ENCODE measurements at regions not wholly inside any gene's neighbourhood (a gene's known extent, or its start where the extent isn't known, plus 50 kb on each side); places are given as distances from the start of the nearest gene placed in this dataset.

GRCh38 chr18:76566987-76567386 is 71.9 kb upstream of the ZNF516 start:
- Mint-ChIP-seq H3K9me3 (no peaks in the 10 kb centered on the region), H3K27me3 (ENCODE audit: low read depth) (peaks cover 16% of the 10 kb centered on the region), H3K4me1 (peaks cover 24 to 30% of the 10 kb centered on the region in 2 experiments), H3K4me3 (no peak overlapping the region), H3K36me3 (ENCODE audit: insufficient read depth in 1 of 3, low read depth in 3 of 3) (no peaks in the 10 kb centered on the region; a peak in 1 of 7 replicates), H3K27ac (no peak overlapping the region)
- Histone ChIP-seq H3K23ac (ENCODE audit: insufficient read length, low read depth, low read length) (no peak overlapping the region), H2BK12ac (ENCODE audit: insufficient read length, low read depth, low read length) (no peak overlapping the region), H3K18ac (ENCODE audit: insufficient read length, low read depth, low read length) (no peak overlapping the region), H3K9me3 (ENCODE audit: control insufficient read depth, low read depth, low read length) (no peaks in the 10 kb centered on the region), H2BK120ac (ENCODE audit: low read depth, low read length, poor library complexity, severe bottlenecking) (no peak overlapping the region), H4K8ac (replicated peaks; ENCODE audit: insufficient read length, low read depth, low read length) (no peak overlapping the region), H2BK5ac (ENCODE audit: insufficient read length, low read length) (no peak overlapping the region), H3K4me2 (ENCODE audit: insufficient read depth, insufficient read length, low read length) (no peak overlapping the region), H4K5ac (ENCODE audit: insufficient read length, low read depth, low read length) (no peak overlapping the region), H3K14ac (ENCODE audit: insufficient read depth, low read length) (no peak overlapping the region), H3K56ac (ENCODE audit: insufficient read length, low read depth, low read length) (no peak overlapping the region), H3K4me1 (ENCODE audit: insufficient read depth, low read length) (peaks cover 4% of the 10 kb centered on the region; the same call in 1 of the 2 replicates), H3K23me2 (ENCODE audit: insufficient read length, low read depth, low read length, poor library complexity, severe bottlenecking) (no peaks in the 10 kb centered on the region), H2AFZ (ENCODE audit: low read length) (no peak overlapping the region), H2BK15ac (ENCODE audit: low read depth, low read length) (no peak overlapping the region), H3K9ac (ENCODE audit: extremely low read depth, insufficient read length, low read length) (no peak overlapping the region), H3K27ac (ENCODE audit: insufficient read length, low read depth, low read length) (no peak overlapping the region), H3K4ac (ENCODE audit: low read depth, low read length) (no peak overlapping the region), H3T11ph (ENCODE audit: low read length) (no peak overlapping the region), H2AK5ac (ENCODE audit: insufficient read length, low read length) (no peak overlapping the region), H3K27me3 (ENCODE audit: insufficient read depth, low read length) (no peaks in the 10 kb centered on the region), H4K20me1 (ENCODE audit: control insufficient read depth, insufficient read depth, insufficient read length) (peaks cover 2% of the 10 kb centered on the region), H4K91ac (ENCODE audit: insufficient read length, low read depth, low read length) (no peak overlapping the region), H2BK20ac (ENCODE audit: low read depth, low read length, poor library complexity, severe bottlenecking) (no peak overlapping the region), H3K79me1 (ENCODE audit: insufficient read depth, low read depth, low read length, poor library complexity, severe bottlenecking) (no peaks in the 10 kb centered on the region), H3K79me2 (ENCODE audit: insufficient read depth, low read length) (no peaks in the 10 kb centered on the region)
- no peak for DNase-seq
- TF ChIP-seq, protein P1, sequence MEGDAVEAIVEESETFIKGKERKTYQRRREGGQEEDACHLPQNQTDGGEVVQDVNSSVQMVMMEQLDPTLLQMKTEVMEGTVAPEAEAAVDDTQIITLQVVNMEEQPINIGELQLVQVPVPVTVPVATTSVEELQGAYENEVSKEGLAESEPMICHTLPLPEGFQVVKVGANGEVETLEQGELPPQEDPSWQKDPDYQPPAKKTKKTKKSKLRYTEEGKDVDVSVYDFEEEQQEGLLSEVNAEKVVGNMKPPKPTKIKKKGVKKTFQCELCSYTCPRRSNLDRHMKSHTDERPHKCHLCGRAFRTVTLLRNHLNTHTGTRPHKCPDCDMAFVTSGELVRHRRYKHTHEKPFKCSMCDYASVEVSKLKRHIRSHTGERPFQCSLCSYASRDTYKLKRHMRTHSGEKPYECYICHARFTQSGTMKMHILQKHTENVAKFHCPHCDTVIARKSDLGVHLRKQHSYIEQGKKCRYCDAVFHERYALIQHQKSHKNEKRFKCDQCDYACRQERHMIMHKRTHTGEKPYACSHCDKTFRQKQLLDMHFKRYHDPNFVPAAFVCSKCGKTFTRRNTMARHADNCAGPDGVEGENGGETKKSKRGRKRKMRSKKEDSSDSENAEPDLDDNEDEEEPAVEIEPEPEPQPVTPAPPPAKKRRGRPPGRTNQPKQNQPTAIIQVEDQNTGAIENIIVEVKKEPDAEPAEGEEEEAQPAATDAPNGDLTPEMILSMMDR (conservative IDR thresholded peaks at IDR 0.05) = no peak
- no CpG with 5 or more reads among the region's 5 CpGs for WGBS (ENCODE audit: extremely low coverage, insufficient read length, low lambda C conversion rate)
